ENCODE measurements at regions not wholly inside any gene's neighbourhood (a gene's known extent, or its start where the extent isn't known, plus 50 kb on each side); places are given as distances from the start of the nearest gene placed in this dataset.

GRCh38 chr3:127387119-127387518 lies 99.3 kb upstream of the PRR20G start:
- H4K20me1 ChIP-seq (ENCODE audit: control insufficient read depth, insufficient read depth, insufficient read length), result no peaks in the 10 kb centered on the region
- H3T11ph ChIP-seq (ENCODE audit: low read length), result no peak overlapping the region
- H3K4me1 ChIP-seq (ENCODE audit: insufficient read depth, low read length), result no peaks in the 10 kb centered on the region; the same call in 1 of the 2 replicates
- H3K14ac ChIP-seq (ENCODE audit: insufficient read depth, low read length), result no peak overlapping the region
- no peaks in the 10 kb centered on the region for H3K23me2 ChIP-seq (ENCODE audit: insufficient read length, low read depth, low read length, poor library complexity, severe bottlenecking)
- no peaks in the 10 kb centered on the region for H3K27me3 ChIP-seq (ENCODE audit: insufficient read depth, low read length)
- H2AK5ac ChIP-seq (ENCODE audit: insufficient read length, low read length), result no peak overlapping the region
- H4K91ac ChIP-seq (ENCODE audit: insufficient read length, low read depth, low read length), result no peak overlapping the region
- H3K23ac ChIP-seq (ENCODE audit: insufficient read length, low read depth, low read length), result no peak overlapping the region
- H4K5ac ChIP-seq (ENCODE audit: insufficient read length, low read depth, low read length), result no peak overlapping the region
- H3K36me3 Mint-ChIP-seq (ENCODE audit: insufficient read depth in 1 of 3, low read depth in 3 of 3), result no peaks in the 10 kb centered on the region; a peak in 1 of 7 replicates
- peaks cover 5 to 10% of the 10 kb centered on the region in 2 experiments for H3K4me1 Mint-ChIP-seq
- no peak overlapping the region for H3K4me3 Mint-ChIP-seq
- no peak overlapping the region for H2BK15ac ChIP-seq (ENCODE audit: low read depth, low read length)
- no peak overlapping the region for H3K18ac ChIP-seq (ENCODE audit: insufficient read length, low read depth, low read length)
- WGBS (ENCODE audit: extremely low coverage, insufficient read length, low lambda C conversion rate), result no CpG with 5 or more reads among the region's 8 CpGs
- H3K79me1 ChIP-seq (ENCODE audit: insufficient read depth, low read depth, low read length, poor library complexity, severe bottlenecking), result no peaks in the 10 kb centered on the region
- no peak overlapping the region for H2BK5ac ChIP-seq (ENCODE audit: insufficient read length, low read length)
- no peak overlapping the region for H2AFZ ChIP-seq (ENCODE audit: low read length)
- no peak overlapping the region for H2BK120ac ChIP-seq (ENCODE audit: low read depth, low read length, poor library complexity, severe bottlenecking)
- no peak overlapping the region for H3K9ac ChIP-seq (ENCODE audit: extremely low read depth, insufficient read length, low read length)
- no peak overlapping the region for H3K27ac Mint-ChIP-seq
- no peak overlapping the region for H3K27ac ChIP-seq (ENCODE audit: insufficient read length, low read depth, low read length)
- no peaks in the 10 kb centered on the region for H3K9me3 ChIP-seq (ENCODE audit: control insufficient read depth, low read depth, low read length)
- H4K8ac ChIP-seq (replicated peaks; ENCODE audit: insufficient read length, low read depth, low read length), result no peak overlapping the region
- no peak for TF ChIP-seq CTCF (conservative IDR thresholded peaks at IDR 0.05)
- no peak overlapping the region for H3K56ac ChIP-seq (ENCODE audit: insufficient read length, low read depth, low read length)
- peaks cover under 1 to 6% of the 10 kb centered on the region in 2 experiments; a peak in 2 of 5 replicates for H3K9me3 Mint-ChIP-seq
- no peak overlapping the region for H3K4ac ChIP-seq (ENCODE audit: low read depth, low read length)
- peaks cover 11% of the 10 kb centered on the region for H3K27me3 Mint-ChIP-seq (ENCODE audit: low read depth)
- no peak overlapping the region for H3K4me2 ChIP-seq (ENCODE audit: insufficient read depth, insufficient read length, low read length)
- DNase-seq, result no peak
- H2BK20ac ChIP-seq (ENCODE audit: low read depth, low read length, poor library complexity, severe bottlenecking), result no peak overlapping the region
- H3K79me2 ChIP-seq (ENCODE audit: insufficient read depth, low read length), result no peaks in the 10 kb centered on the region
- H2BK12ac ChIP-seq (ENCODE audit: insufficient read length, low read depth, low read length), result no peak overlapping the region
